ENCODE measurements at regions not wholly inside any gene's neighbourhood (a gene's known extent, or its start where the extent isn't known, plus 50 kb on each side); places are given as distances from the start of the nearest gene placed in this dataset.

GRCh38 chr13:80957019-80957655 is 616.2 kb upstream of the SPRY2 start:
- Histone ChIP-seq H3K9me2 (ENCODE audit: insufficient read depth, low read length) (no peaks in the 10 kb centered on the region), H2AFZ (ENCODE audit: low read depth, low read length) (no peak overlapping the region), H3K9me3 (ENCODE audit: low read length) (no peaks in the 10 kb centered on the region), H3K79me2 (replicated peaks; ENCODE audit: insufficient read depth, low read length) (no peaks in the 10 kb centered on the region), H3K4me3 (ENCODE audit: low read length) (no peak overlapping the region), H4K20me1 (ENCODE audit: insufficient read depth) (no peaks in the 10 kb centered on the region), H3K27ac (ENCODE audit: low read length) (no peak overlapping the region), H3K27me3 (ENCODE audit: insufficient read depth, low read depth, low read length) (no peaks in the 10 kb centered on the region), H3K4me2 (ENCODE audit: low read length) (no peak overlapping the region), H3K9ac (ENCODE audit: low read length) (no peak overlapping the region), H3F3A (ENCODE audit: insufficient read depth, low read length, poor library complexity, severe bottlenecking) (no peaks in the 10 kb centered on the region), H3K36me3 (ENCODE audit: insufficient read depth, low read length) (no peaks in the 10 kb centered on the region)
- TF ChIP-seq EP300 (conservative IDR thresholded peaks at IDR 0.05; ENCODE audit: poor library complexity, severe bottlenecking) (peak; percentile 30), MXI1 (conservative IDR thresholded peaks at IDR 0.05; ENCODE audit: poor library complexity, severe bottlenecking) (no peak), REST (IDR thresholded peaks at IDR 0.05; ENCODE audit: borderline replicate concordance) (peak; percentile 79), POLR2AphosphoS5 (IDR thresholded peaks at IDR 0.05) (peak; percentile 65)

DNA sequence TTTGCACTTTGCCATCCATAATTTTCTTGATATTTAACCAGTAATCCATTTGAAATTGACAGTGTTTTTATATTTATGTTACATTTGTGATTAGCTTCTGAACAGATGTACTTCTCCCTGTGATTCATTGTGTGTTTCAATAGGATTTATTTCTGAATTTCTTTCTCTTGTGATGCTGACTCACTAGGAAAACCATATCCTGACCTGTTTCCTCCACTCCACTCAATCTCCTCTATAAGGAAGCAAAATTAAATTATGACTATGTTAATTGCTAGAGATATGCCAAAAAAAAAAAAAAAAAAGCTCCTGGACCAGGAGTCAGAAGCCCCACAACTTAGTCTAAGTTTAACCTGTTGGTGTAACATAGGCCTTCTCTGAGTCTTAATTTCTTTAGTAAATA is 614.6 kb upstream of the SPRY2 start:
- Histone ChIP-seq H3K79me2 (replicated peaks; ENCODE audit: insufficient read depth, low read length) (no peaks in the 10 kb centered on the region), H3K4me2 (ENCODE audit: low read length) (no peak overlapping the region), H3K9me2 (ENCODE audit: insufficient read depth, low read length) (no peaks in the 10 kb centered on the region), H3F3A (ENCODE audit: insufficient read depth, low read length, poor library complexity, severe bottlenecking) (no peaks in the 10 kb centered on the region), H4K20me1 (ENCODE audit: insufficient read depth) (no peaks in the 10 kb centered on the region), H3K36me3 (ENCODE audit: insufficient read depth, low read length) (no peaks in the 10 kb centered on the region), H3K27me3 (ENCODE audit: insufficient read depth, low read depth, low read length) (no peaks in the 10 kb centered on the region), H3K27ac (ENCODE audit: low read length) (no peak overlapping the region), H3K9ac (ENCODE audit: low read length) (no peak overlapping the region), H3K4me3 (ENCODE audit: low read length) (no peak overlapping the region), H2AFZ (ENCODE audit: low read depth, low read length) (no peak overlapping the region), H3K9me3 (ENCODE audit: low read length) (no peaks in the 10 kb centered on the region)
- no peak for TF ChIP-seq TAF1 (IDR thresholded peaks at IDR 0.05; ENCODE audit: low read depth)
- no peak for TF ChIP-seq EP300 (conservative IDR thresholded peaks at IDR 0.05; ENCODE audit: poor library complexity, severe bottlenecking)
- no peak for TF ChIP-seq MXI1 (conservative IDR thresholded peaks at IDR 0.05; ENCODE audit: poor library complexity, severe bottlenecking)
- TF ChIP-seq RAD21 (conservative IDR thresholded peaks at IDR 0.05), result no peak
- no peak for TF ChIP-seq SMC3 (conservative IDR thresholded peaks at IDR 0.05; ENCODE audit: poor library complexity)
- TF ChIP-seq, protein P1, sequence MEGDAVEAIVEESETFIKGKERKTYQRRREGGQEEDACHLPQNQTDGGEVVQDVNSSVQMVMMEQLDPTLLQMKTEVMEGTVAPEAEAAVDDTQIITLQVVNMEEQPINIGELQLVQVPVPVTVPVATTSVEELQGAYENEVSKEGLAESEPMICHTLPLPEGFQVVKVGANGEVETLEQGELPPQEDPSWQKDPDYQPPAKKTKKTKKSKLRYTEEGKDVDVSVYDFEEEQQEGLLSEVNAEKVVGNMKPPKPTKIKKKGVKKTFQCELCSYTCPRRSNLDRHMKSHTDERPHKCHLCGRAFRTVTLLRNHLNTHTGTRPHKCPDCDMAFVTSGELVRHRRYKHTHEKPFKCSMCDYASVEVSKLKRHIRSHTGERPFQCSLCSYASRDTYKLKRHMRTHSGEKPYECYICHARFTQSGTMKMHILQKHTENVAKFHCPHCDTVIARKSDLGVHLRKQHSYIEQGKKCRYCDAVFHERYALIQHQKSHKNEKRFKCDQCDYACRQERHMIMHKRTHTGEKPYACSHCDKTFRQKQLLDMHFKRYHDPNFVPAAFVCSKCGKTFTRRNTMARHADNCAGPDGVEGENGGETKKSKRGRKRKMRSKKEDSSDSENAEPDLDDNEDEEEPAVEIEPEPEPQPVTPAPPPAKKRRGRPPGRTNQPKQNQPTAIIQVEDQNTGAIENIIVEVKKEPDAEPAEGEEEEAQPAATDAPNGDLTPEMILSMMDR (IDR thresholded peaks at IDR 0.05; ENCODE audit: poor library complexity, severe bottlenecking), result no peak
- TF ChIP-seq POLR2AphosphoS5 (IDR thresholded peaks at IDR 0.05), result no peak
- TF ChIP-seq EZH2 (IDR thresholded peaks at IDR 0.05; ENCODE audit: borderline replicate concordance, insufficient read depth, low read length, poor library complexity, severe bottlenecking), result no peak
